HCT116 (cell line): ENCODE measurements at regions not wholly inside any gene's neighbourhood (a gene's known extent, or its start where the extent isn't known, plus 50 kb on each side); places are given as distances from the start of the nearest gene placed in this dataset.
"Not testable (repeated sequence)": the region's sequence is repeated elsewhere in the genome, so short reads cannot be mapped to it uniquely, and the experiment has no call there.

Experiments
- ATAC-seq: fragments of 200-7000 bp; cut with Tn5 transposase; 2 replicates; pipeline ENCODE4 v1.9.1; 2020; ENCODE audit warnings: mild to moderate bottlenecking, moderate library complexity
- BruUV-seq: library from RNA; stranded (reverse); fragments of 400-500 nt; replicated peaks from 2 replicates; lab custom pipeline; 2021; lab: Mats Ljungman, UMichigan
- CTCF ChIA-PET: fragments of 300-600 bp; sonication (Branson Sonifier 250); formaldehyde crosslinking; loops from one replicate; lab custom pipeline; 2021; ENCODE audit warnings: antibody characterized with exemption; lab: Charles Lee
- POLR2A ChIA-PET: fragments of 300-600, 350-600 bp; sonication (Branson Sonifier 250); formaldehyde crosslinking; loops from one replicate; lab custom pipeline; 2021; ENCODE audit warnings: antibody characterized with exemption; lab: Charles Lee
- RAD21 ChIA-PET, 2 experiments: fragments of 300-600 bp; sonication (Branson Sonifier 250); formaldehyde crosslinking; loops; one replicate each; lab custom pipeline; 2023; ENCODE audit warnings: low total read pairs in 2 of 2; ENCODE audit not compliant: uncharacterized antibody in 2 of 2, unreplicated experiment in 2 of 2, low non-redundant PET in 1 of 2; lab: Charles Lee
- DNase-seq: peaks from one replicate; pipeline ENCODE4 v3.0.0-alpha.2; 2010; ENCODE audit warnings: low read depth, low spot score
- H2AFZ ChIP-seq: fragments of 200-600 bp; shearing (Covaris generic), sonication (generic); 2 replicates; pipeline ENCODE4 v1.6.1; 2017; ENCODE audit warnings: low read depth, mixed run types, mixed read lengths, antibody characterized with exemption, low read length; ENCODE audit not compliant: poor library complexity, severe bottlenecking
- H3K27ac ChIP-seq: 2 replicates; pipeline ENCODE4 v1.5.1; 2012; ENCODE audit warnings: low read depth, low read length
- H3K27me3 ChIP-seq: fragments of 200-600 bp; sonication (generic); 2 replicates; pipeline ENCODE4 v1.6.1; 2016; ENCODE audit warnings: mixed run types, low read length, mixed read lengths; ENCODE audit not compliant: insufficient read depth
- H3K36me3 ChIP-seq, 2 experiments: fragments of 200-500 bp in 1 of 2; fragments of 200-600 bp in 1 of 2; sonication (Bioruptor generic) in 1 of 2; sonication (generic) in 1 of 2; 2 replicates each; pipeline versions ENCODE4 v1.5.1 to v1.6.1; 2014 to 2016; ENCODE audit warnings: low read length in 2 of 2, inconsistent platforms in 1 of 2, mixed read lengths in 1 of 2, mixed run types in 1 of 2; ENCODE audit not compliant: insufficient read depth in 2 of 2, control insufficient read depth in 1 of 2
- H3K4me1 ChIP-seq, 2 experiments: fragments of 200-600 bp in 1 of 2; sonication (generic) in 1 of 2; 2 replicates each; pipeline versions ENCODE4 v1.5.1 to v1.6.1; 2012 to 2017; ENCODE audit warnings: low read length in 2 of 2, inconsistent platforms in 1 of 2, mild to moderate bottlenecking in 1 of 2, mixed read lengths in 1 of 2, mixed run types in 1 of 2, moderate library complexity in 1 of 2; ENCODE audit not compliant: insufficient read depth in 2 of 2, control insufficient read depth in 1 of 2
- H3K4me2 ChIP-seq: fragments of 200-600 bp; sonication (generic); 2 replicates; pipeline ENCODE4 v1.6.1; 2017; ENCODE audit warnings: mixed run types, low read length, mixed read lengths
- H3K4me3 ChIP-seq, 2 experiments: fragments of 200-600 bp in 1 of 2; sonication (generic) in 1 of 2; replicated peaks in 1 of 2; 2 replicates each; pipeline ENCODE4 v1.5.1; 2011 to 2016; ENCODE audit warnings: low read length in 2 of 2, control low read depth in 1 of 2, low read depth in 1 of 2, mild to moderate bottlenecking in 1 of 2, mixed read lengths in 1 of 2, mixed run types in 1 of 2
- H3K79me2 ChIP-seq: fragments of 200-600 bp; sonication (generic); 2 replicates; pipeline ENCODE4 v1.6.1; 2017; ENCODE audit warnings: mild to moderate bottlenecking, mixed run types, low read length, moderate library complexity, mixed read lengths; ENCODE audit not compliant: insufficient read depth
- H3K9ac ChIP-seq: fragments of 200-600 bp; sonication (generic); 2 replicates; pipeline ENCODE4 v1.6.1; 2016; ENCODE audit warnings: low read length, mixed read lengths
- H3K9me2 ChIP-seq: fragments of 200-600 bp; sonication (generic), shearing (Covaris generic); 2 replicates; pipeline ENCODE4 v1.6.1; 2017; ENCODE audit warnings: mixed run types, mild to moderate bottlenecking, moderate library complexity; ENCODE audit not compliant: insufficient read depth
- H3K9me3 ChIP-seq, 2 experiments: fragments of 200-500 bp in 1 of 2; fragments of 200-600 bp in 1 of 2; sonication (Bioruptor generic) in 1 of 2; sonication (generic) in 1 of 2; 2 replicates each; pipeline ENCODE4 v1.6.1; 2014 to 2017; ENCODE audit warnings: low read length in 2 of 2, mixed read lengths in 2 of 2, inconsistent platforms in 1 of 2, low read depth in 1 of 2, mild to moderate bottlenecking in 1 of 2, mixed run types in 1 of 2, moderate library complexity in 1 of 2; ENCODE audit not compliant: control insufficient read depth in 1 of 2, insufficient read depth in 1 of 2
- H4K20me1 ChIP-seq: fragments of 200-600 bp; sonication (generic), shearing (Covaris generic); 2 replicates; pipeline ENCODE4 v1.6.1; 2017; ENCODE audit warnings: mixed run types, mild to moderate bottlenecking, moderate library complexity; ENCODE audit not compliant: insufficient read depth
- CTCF ChIP-seq, 3 experiments: fragments of 200-600 bp in 1 of 3; sonication (generic) in 1 of 3; IDR thresholded peaks in 2 of 3; conservative IDR thresholded peaks in 1 of 3; 2 replicates each; pipeline ENCODE4 v1.5.1; 2012 to 2017; ENCODE audit warnings: low read depth in 2 of 3, low read length in 2 of 3, antibody characterized with exemption in 1 of 3, borderline replicate concordance in 1 of 3, control low read depth in 1 of 3, mild to moderate bottlenecking in 1 of 3, mixed read lengths in 1 of 3, mixed run types in 1 of 3, moderate library complexity in 1 of 3; ENCODE audit not compliant: insufficient read depth in 1 of 3
- EGR1 ChIP-seq: IDR thresholded peaks from 2 replicates; pipeline ENCODE4 v1.6.1; 2012; ENCODE audit warnings: low read depth
- ELF1 ChIP-seq: IDR thresholded peaks from 2 replicates; pipeline ENCODE4 v1.6.1; 2012; ENCODE audit warnings: low read depth, borderline replicate concordance
- EZH2phosphoT487 ChIP-seq: fragments of 200-600 bp; IDR thresholded peaks from 2 replicates; pipeline ENCODE4 v1.6.1; 2018; ENCODE audit warnings: antibody characterized with exemption, borderline replicate concordance
- POLR2A ChIP-seq: IDR thresholded peaks from 2 replicates; pipeline ENCODE4 v1.7.0; 2011; ENCODE audit warnings: borderline replicate concordance; ENCODE audit not compliant: insufficient read depth, insufficient read length; ENCODE audit errors: extremely low read depth
- RAD21 ChIP-seq: IDR thresholded peaks from 2 replicates; pipeline ENCODE4 v1.6.1; 2012; ENCODE audit warnings: low read depth, mild to moderate bottlenecking
- SIN3A ChIP-seq: IDR thresholded peaks from 2 replicates; pipeline ENCODE4 v1.6.1; 2012; ENCODE audit warnings: low read depth
- ZBTB33 ChIP-seq: IDR thresholded peaks from 2 replicates; pipeline ENCODE4 v1.6.1; 2011; ENCODE audit warnings: mild to moderate bottlenecking, low read length, moderate library complexity; ENCODE audit not compliant: insufficient replicate concordance; ENCODE audit errors: extremely low read depth
- ZFX ChIP-seq: fragments of 450-650 bp; IDR thresholded peaks from 2 replicates; pipeline ENCODE4 v1.6.1; 2017
- intact Hi-C: fragments of 100-400 bp; cut with micrococcal nuclease; formaldehyde crosslinking; loops from 2 replicates; pipeline ENCODE4 v1.10.0; 2022

- TF ChIP-seq ZBTB33, result no peak
- no peak for TF ChIP-seq CTCF (IDR thresholded peaks at IDR 0.05 in 2 of 3, conservative IDR thresholded peaks at IDR 0.05 in 1 of 3; ENCODE audit: borderline replicate concordance in 1 of 3, insufficient read depth in 1 of 3, low read depth in 2 of 3, low read length in 2 of 3)
Observed at GRCh38 chr5:72681781-72682180, 134.7 kb upstream of the TNPO1 start (continued).

GRCh38 chr5:72677447-72677846 is 139.0 kb upstream of the TNPO1 start:
- BruUV-seq, result no TSS peak
- ChIA-PET POLR2A (no interaction called here), CTCF (no interaction called here), RAD21 (no interaction called here)
- Histone ChIP-seq H3K79me2 (no peaks in the 10 kb centered on the region), H2AFZ (no peak overlapping the region), H3K36me3 (no peaks in the 10 kb centered on the region), H3K9me3 (no peaks in the 10 kb centered on the region), H3K27me3 (no peaks in the 10 kb centered on the region), H3K4me1 (no peaks in the 10 kb centered on the region), H3K9ac (no peak overlapping the region), H3K9me2 (no peaks in the 10 kb centered on the region), H3K27ac (no peak overlapping the region), H3K4me2 (no peak overlapping the region), H4K20me1 (no peaks in the 10 kb centered on the region), H3K4me3 (no peak overlapping the region)
- intact Hi-C loops, result no loop called here
- DNase-seq, result no peak
- TF ChIP-seq EGR1 (no peak), EZH2phosphoT487 (no peak), ZFX (no peak), POLR2A (no peak), SIN3A (no peak), ELF1 (no peak), RAD21 (no peak)
- ATAC-seq, result no peak

GRCh38 chr5:72676831-72677230 is 139.6 kb upstream of the TNPO1 start:
- intact Hi-C loops, H3K36me3 ChIP-seq, CTCF ChIA-PET, H3K4me3 ChIP-seq, H4K20me1 ChIP-seq, POLR2A ChIA-PET, DNase-seq, H3K9me3 ChIP-seq, H3K27ac ChIP-seq, ATAC-seq, RAD21 ChIA-PET, H3K79me2 ChIP-seq, H3K9ac ChIP-seq, BruUV-seq, H3K4me2 ChIP-seq, H3K9me2 ChIP-seq, H2AFZ ChIP-seq, H3K4me1 ChIP-seq, H3K27me3 ChIP-seq: not testable (repeated sequence)
